CMK (cell line): ENCODE measurements at regions not wholly inside any gene's neighbourhood (a gene's known extent, or its start where the extent isn't known, plus 50 kb on each side); places are given as distances from the start of the nearest gene placed in this dataset.

Experiments
- DNase-seq: peaks from one replicate; pipeline ENCODE4 v3.0.0-alpha.2; 2010; ENCODE audit warnings: low read depth

DNA sequence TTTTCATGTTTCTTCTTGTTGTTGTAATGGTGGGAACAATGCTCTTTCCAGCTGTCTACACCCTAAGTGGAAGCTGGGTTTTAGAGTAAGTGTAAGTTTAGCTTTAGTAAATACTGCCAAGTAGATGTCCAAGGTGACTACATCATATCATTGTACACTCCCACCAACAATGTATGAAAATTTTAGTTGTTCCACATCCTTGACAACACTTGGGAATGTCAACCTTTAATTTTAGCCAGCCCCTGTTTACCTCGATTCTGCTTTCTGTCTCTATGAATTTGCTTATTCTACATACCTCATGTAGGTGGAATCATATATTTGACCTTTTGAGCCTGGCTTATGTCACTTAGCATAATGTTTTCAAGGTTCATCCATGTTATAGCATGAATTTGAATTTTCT is 93.0 kb downstream of the MTPAP start:
- DNase-seq, result no peak

GRCh38 chr10:30254926-30255325 is 94.2 kb downstream of the MTPAP start:
- DNase-seq, result no peak

DNA sequence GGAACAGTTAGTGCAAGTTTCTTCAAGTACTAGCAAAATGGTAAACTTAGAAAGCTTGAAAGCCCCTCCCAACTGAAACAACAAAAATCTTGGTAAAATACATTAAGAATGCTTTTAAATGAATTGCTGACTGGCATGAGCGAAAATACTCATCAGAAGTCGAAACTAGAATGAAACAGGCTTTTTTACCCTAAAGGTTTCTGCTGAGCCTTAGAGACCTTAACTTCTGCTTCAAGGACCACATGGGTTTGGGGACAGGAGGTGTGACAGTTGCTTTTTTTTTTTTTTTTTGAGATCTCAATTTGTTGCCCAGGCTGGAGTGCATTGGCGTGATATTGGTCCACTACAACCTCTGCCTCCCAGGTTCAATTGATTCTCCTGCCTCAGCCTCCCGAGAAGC is 100.3 kb downstream of the MTPAP start:
- DNase-seq, result no peak

- DNase-seq, result peak; percentile 53
Measured at GRCh38 chr10:30247704-30248103, 101.4 kb downstream of the MTPAP start.

DNA sequence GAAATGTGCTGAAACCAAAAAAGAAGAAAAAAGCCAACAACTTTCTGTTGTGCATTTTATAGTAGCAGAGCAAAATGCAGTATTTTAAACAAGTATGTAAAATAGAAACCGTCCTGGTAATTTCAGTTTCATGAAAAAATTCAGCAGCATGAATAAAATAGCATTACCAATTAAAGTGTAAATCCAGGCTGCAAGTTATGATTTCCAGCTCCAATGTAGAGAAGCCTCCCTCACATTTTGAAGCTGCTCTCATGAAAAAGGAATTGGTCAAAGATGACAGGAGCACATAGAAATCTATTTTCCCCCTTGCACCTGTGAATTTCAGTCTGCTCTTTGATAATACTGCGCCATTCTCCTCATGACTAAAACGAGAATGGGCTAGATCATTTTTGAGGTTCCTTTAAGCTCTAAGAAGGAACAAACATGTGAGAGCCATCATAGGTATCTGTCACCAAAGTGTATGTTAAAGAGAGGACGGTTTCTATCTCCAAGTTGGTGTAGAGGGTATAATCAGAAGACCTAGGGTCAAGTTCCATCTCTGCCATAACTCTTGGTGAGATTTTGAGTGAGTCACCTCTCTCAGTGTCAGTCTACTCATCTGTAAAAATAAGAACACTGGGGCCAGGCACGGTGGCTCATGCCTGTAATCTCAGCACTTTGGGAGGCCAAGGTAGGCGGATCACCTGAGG is 107.5 kb downstream of the MTPAP start:
- no peak for DNase-seq

DNA sequence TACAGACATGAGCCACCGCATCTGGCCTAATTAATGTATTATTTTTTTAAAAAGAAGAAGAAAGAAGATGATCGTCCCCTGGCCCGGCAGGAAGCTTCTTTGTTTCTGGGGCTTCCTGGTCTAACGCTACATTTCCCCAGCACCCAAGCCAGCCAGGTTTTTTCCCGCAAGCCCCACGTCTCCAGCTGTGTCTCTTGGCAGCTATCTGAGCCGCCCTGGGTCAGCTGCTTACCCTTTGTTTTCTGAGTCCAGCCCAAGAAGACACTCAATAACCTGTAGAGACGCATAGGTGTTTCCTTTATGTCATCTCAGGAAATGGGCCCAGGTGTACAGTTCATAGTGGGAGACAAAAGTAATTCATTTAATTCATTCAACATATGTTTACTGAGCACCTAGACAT is 110.2 kb downstream of the MTPAP start:
- no peak for DNase-seq

GRCh38 chr10:30233186-30233959 is 115.7 kb downstream of the MTPAP start:
- DNase-seq, result no peak

DNA sequence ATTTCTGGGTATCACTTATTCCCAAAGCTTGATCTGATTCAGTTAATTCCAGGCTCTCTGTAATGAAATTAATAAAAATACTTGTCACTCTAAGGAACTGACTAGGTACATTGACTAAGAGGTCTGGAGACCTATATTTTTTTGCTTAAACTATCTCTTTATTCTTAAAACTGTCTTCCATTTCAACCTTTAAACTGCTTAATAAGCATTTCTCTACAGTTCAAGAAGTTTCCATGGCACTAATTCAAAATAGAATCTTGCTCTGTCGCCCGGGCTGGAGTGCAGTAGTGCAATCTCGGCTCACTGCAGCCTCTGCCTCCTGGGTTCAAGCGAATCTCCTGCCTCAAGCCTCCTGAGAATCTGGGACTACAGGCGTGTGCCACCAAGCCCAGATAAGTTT is 117.4 kb downstream of the MTPAP start:
- no peak for DNase-seq

DNA sequence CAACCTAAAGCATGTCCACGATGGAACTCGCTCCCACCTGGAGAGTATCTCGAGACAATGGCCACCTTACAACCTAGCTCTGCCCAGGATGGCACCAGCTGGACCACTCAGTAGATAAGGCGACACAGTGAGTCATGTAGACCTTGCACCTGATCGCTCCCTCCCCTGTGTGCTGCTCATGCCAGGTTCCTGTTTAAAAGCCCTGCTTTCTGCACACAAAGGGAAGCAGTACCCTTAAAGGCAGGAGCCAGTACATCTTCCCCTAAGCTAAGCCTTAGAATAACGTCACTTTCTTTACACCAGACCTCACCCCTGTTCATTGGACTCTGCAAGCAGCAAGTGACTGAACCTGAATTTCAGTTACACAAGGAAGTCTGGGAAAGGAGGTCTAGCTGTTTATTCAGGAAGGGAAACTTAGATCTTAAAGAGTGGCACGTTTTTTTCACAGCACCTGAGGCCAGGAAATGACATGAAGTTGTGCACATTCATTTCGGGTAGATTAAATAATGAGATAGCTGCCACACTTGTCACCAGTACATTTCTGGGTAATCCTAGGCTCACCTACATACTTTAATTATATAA is 117.9 kb downstream of the MTPAP start:
- no peak for DNase-seq

DNA sequence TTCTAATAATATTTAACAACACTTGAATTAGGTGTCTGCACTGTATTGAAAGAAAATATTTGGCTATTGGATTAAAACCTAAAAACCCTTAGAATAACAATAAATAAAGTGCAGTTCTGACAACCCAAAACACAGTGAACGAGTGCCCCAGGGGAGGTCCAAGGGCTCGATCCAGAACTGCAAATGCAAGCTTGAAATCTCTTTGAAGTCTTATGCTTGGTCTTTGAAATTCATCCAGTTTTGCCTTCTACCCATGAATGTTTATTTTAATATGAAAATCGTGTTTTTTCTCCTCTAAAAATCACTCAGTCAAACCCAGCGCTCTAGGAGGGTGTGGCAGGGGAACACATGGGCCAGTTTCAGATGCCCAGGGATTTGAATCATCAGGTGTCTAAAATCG is 119.5 kb downstream of the MTPAP start:
- DNase-seq, result no peak

DNA sequence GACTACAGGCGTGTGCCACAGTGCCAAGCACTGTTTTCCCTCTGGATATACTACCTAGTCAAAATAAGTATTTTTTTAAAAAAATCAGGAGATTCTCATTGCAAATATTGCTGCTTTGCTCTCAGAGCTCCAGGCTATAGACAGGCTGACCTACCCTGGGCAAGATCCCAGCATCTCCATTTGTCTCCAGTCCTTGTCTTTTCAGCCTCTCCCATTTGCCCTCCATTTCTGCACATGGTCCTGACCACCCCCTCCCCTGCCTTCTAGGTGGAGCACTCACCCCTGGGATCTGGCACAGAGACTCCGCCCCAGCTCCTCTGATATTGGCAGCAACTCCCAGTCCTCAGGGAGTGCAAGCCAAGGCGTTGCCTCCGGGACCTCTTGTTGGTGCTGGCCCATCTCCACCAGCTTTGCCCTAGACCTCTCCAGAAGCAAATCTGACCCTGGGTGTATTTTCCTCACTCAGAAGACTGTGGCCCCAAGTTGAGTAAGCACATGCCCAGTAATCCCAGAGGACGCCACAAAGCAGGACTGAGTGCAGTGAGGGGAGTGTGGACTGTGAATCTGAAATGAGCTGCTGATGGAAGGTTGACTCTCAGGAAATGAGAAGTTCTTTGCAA is 120.6 kb downstream of the MTPAP start:
- DNase-seq, result no peak

- DNase-seq, result no peak
Measured at GRCh38 chr10:30227481-30227880, 121.6 kb downstream of the MTPAP start.

DNA sequence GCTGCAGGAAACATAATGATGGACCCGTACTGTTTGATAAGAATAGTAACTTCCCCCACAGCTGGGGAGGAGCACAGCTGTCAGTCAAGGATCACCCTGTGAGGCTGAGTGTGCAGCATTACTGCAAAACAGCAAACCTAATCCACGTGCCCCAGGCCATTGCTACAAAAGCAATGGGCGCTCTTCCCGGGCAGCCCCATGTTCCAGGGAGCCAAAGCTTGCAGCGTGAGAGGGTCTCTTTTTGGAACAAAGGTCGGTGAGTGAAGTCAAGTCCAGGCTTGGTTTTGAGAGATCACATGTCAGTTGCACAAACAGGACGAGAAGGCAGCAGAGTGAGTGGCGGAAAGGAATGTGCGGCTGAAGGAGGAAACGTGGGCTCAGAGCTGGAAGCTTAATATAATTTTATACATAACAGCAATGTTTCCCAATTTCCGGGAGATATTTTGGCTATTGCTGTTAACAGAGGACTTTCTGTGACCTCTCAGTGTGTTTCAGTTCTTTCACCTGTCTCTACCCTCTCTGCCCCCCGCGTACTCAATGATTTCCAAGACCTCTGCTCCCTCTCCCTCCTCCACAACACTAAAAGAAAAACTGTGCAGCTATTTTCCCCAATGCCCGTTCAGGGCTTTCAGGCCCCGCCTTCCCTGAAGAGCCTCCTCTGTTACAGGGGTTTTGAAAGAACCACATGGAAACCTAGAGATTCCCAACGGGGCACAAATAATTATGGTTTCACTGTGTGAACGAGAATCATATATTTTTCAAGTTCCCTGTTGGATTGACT is 128.9 kb downstream of the MTPAP start:
- DNase-seq, result peak; percentile 36

DNA sequence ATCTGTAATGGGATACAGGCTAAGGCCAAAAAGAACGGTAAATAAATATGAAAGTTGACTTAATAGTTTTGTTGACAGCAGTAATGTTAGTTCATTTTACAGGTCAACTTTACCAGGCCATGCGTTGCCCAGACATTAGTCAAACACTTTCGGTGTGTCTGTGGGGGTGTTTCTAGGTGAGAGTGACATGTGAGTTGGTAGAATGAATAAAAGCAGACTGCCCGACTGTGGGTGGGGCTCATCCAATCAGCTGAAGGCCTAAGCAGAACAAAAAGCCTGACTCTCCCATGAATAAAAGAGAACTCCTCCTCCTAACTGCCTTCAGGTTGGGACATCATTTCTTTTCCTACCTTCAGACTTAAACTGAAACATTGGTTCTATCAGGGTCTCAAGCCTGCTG is 132.3 kb downstream of the MTPAP start:
- DNase-seq, result no peak

GRCh38 chr10:30215623-30216022 is 133.5 kb downstream of the MTPAP start:
- no peak for DNase-seq

GRCh38 chr10:30215141-30215540 is 133.9 kb downstream of the MTPAP start:
- no peak for DNase-seq

DNA sequence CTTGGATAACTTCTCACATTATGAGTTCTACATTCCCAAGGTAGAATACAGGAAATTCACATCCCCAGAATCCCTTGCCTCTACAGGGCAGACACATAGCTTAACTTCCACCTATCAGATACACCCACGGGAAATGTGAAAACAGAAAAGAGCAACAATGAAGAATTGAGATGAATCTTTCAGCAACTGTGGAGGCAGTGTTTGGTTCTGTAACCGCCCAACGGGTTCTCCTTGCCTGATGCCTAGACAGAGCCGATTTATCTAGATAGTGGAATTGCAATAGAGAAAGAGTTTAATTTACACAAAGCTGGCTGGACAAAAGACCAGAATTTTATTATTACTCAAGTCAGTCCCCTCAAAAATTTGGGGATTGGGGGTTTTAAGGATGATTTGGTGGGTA is 138.8 kb downstream of the MTPAP start:
- no peak for DNase-seq

DNA sequence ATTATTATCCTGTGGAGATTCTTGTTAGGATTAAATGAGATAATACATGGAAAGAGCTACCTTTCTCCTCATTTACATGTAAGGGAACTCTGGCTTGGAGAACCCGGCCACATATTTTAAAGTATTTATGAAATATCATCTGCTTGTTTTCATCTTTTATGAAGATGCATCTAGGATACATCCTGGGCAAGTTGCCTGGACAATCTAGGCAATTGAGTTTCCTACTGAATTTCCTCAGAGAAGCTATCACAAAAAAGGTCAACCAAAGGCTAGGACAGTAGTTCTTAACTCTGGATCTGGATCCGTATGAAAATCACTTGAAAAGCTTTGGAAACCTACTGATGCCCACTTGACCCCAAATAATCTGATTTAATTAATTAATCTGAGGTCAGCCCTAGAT is 140.7 kb downstream of the MTPAP start:
- no peak for DNase-seq

DNA sequence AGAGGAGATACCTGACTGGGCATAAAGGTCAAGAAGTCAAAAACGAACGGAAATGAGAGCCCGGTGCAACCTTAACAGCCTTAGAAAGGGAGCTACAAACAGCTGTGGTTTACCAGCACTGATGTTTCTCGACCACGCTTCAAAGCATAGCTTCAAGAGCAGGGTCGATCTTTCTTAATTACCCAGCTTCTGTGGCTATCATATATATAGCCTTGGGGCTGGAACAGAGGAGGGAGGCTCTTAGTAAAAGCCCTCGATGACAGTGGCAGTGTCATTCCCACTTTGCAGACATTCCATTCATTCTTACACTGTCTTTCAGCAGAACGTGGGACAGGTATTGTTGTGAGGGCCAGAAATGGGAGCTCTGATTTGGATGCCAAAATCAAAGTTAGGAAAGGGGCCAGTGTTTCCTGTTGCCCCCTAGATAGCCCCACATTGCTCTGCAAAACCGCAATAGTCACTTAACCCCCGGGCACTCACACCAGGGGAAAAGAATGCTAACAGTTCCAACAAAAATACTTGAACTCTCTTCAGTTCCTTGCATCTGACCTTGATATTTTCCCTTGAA is 141.5 kb downstream of the MTPAP start:
- no peak for DNase-seq

GRCh38 chr10:30200017-30200415 is 140.6 kb upstream of the JCAD start:
- DNase-seq, result no peak

- no peak for DNase-seq
Measured at GRCh38 chr10:30199376-30200016, 140.1 kb upstream of the JCAD start.
